ENCODE measurements at regions not wholly inside any gene's neighbourhood (a gene's known extent, or its start where the extent isn't known, plus 50 kb on each side); places are given as distances from the start of the nearest gene placed in this dataset.

- TF ChIP-seq CTCF (IDR thresholded peaks at IDR 0.05) (no peak), POLR2AphosphoS5 (IDR thresholded peaks at IDR 0.05; ENCODE audit: low read depth, low read length) (no peak), REST (IDR thresholded peaks at IDR 0.05; ENCODE audit: insufficient read depth in 1 of 2, low read depth in 2 of 2, low read length in 1 of 2) (no peak)
Measured at GRCh38 chrX:65933085-65933589, 106.7 kb downstream of the VSIG4 start.
